IMR-90 (cell line): ENCODE measurements at regions not wholly inside any gene's neighbourhood (a gene's known extent, or its start where the extent isn't known, plus 50 kb on each side); places are given as distances from the start of the nearest gene placed in this dataset.

Experiments used
- ATAC-seq: fragments of 200-7000 bp; cut with Tn5 transposase; 2 replicates; pipeline ENCODE4 v1.9.1; 2020; ENCODE audit warnings: low read depth, mild to moderate bottlenecking, moderate library complexity
- BruUV-seq: library from RNA; stranded (reverse); fragments of 400-500 nt; replicated peaks from 2 replicates; lab custom pipeline; 2021; lab: Mats Ljungman, UMichigan
- CTCF ChIA-PET: fragments of 300-600 bp; formaldehyde crosslinking; extraction: SDS; loops from one replicate; lab custom pipeline; 2021; ENCODE audit warnings: antibody characterized with exemption; lab: Yijun Ruan, JAX
- POLR2A ChIA-PET: fragments of 300-600 bp; sonication (Branson Sonifier 250); formaldehyde crosslinking; loops from one replicate; lab custom pipeline; 2022; ENCODE audit warnings: antibody characterized with exemption; ENCODE audit not compliant: unreplicated experiment; lab: Charles Lee
- DNase-seq: peaks from one replicate; pipeline ENCODE4 v3.0.0; 2013
- H2AFZ ChIP-seq: replicated peaks from 2 replicates; pipeline ENCODE3; 2013; ENCODE audit warnings: low read length, mild to moderate bottlenecking; ENCODE audit not compliant: poor library complexity
- H2AK5ac ChIP-seq: 2 replicates; pipeline ENCODE4 v1.6.1; 2013; ENCODE audit warnings: low read depth, low read length, inconsistent platforms
- H2AK9ac ChIP-seq: replicated peaks from 2 replicates; pipeline ENCODE3; 2013; ENCODE audit warnings: mild to moderate bottlenecking, low read depth, low read length, moderate library complexity; ENCODE audit not compliant: poor library complexity
- H2BK120ac ChIP-seq: 2 replicates; pipeline ENCODE4 v1.6.1; 2013; ENCODE audit warnings: low read depth, low read length, inconsistent platforms
- H2BK15ac ChIP-seq: 3 replicates; pipeline ENCODE4 v1.6.1; 2013; ENCODE audit warnings: low read depth, low read length, inconsistent platforms
- H2BK20ac ChIP-seq: 2 replicates; pipeline ENCODE4 v1.6.1; 2013; ENCODE audit warnings: low read depth, mild to moderate bottlenecking, inconsistent platforms, low read length, moderate library complexity
- H2BK5ac ChIP-seq: 2 replicates; pipeline ENCODE4 v1.6.1; 2013; ENCODE audit warnings: mild to moderate bottlenecking, low read depth, low read length, inconsistent platforms; ENCODE audit not compliant: poor library complexity, severe bottlenecking
- H3K14ac ChIP-seq: replicated peaks from 2 replicates; pipeline ENCODE4 v1.6.1; 2013; ENCODE audit warnings: low read depth, low read length, inconsistent platforms
- H3K18ac ChIP-seq: 2 replicates; pipeline ENCODE4 v1.6.1; 2013; ENCODE audit warnings: low read depth, low read length, control low read depth
- H3K23ac ChIP-seq: 2 replicates; pipeline ENCODE4 v1.6.1; 2013; ENCODE audit warnings: low read depth, low read length, inconsistent platforms
- H3K27ac ChIP-seq: 2 replicates; pipeline ENCODE4 v1.5.1; 2013; ENCODE audit warnings: mild to moderate bottlenecking, control low read depth, low read length; ENCODE audit not compliant: insufficient read depth
- H3K27me3 ChIP-seq: 2 replicates; pipeline ENCODE4 v1.6.1; 2013; ENCODE audit warnings: low read length; ENCODE audit not compliant: control insufficient read depth, insufficient read depth
- H3K36me3 ChIP-seq: 2 replicates; pipeline ENCODE4 v1.6.1; 2013; ENCODE audit warnings: low read length, mixed read lengths; ENCODE audit not compliant: control insufficient read depth, insufficient read depth
- H3K4ac ChIP-seq: 2 replicates; pipeline ENCODE4 v1.6.1; 2013; ENCODE audit warnings: low read depth, low read length, inconsistent platforms
- H3K4me1 ChIP-seq: 2 replicates; pipeline ENCODE4 v1.6.1; 2013; ENCODE audit warnings: low read length, mixed read lengths; ENCODE audit not compliant: control insufficient read depth, insufficient read depth
- H3K4me2 ChIP-seq: 2 replicates; pipeline ENCODE4 v1.6.1; 2013; ENCODE audit warnings: low read depth, mild to moderate bottlenecking, control low read depth, low read length, moderate library complexity
- H3K4me3 ChIP-seq: 2 replicates; pipeline ENCODE4 v1.5.1; 2013; ENCODE audit warnings: low read depth, mild to moderate bottlenecking, control low read depth, low read length, moderate library complexity; ENCODE audit not compliant: insufficient read depth
- H3K56ac ChIP-seq: 2 replicates; pipeline ENCODE4 v1.6.1; 2013; ENCODE audit warnings: low read length, inconsistent platforms; ENCODE audit not compliant: insufficient read depth; ENCODE audit errors: extremely low read depth
- H3K79me1 ChIP-seq, 2 experiments: 2 replicates each; pipeline ENCODE4 v1.6.1; 2013; ENCODE audit warnings: low read length in 2 of 2, inconsistent platforms in 1 of 2, low read depth in 1 of 2
- H3K9ac ChIP-seq: 2 replicates; pipeline ENCODE4 v1.6.1; 2013; ENCODE audit warnings: low read depth, low read length, control low read depth
- H3K9me1 ChIP-seq: 2 replicates; pipeline ENCODE4 v1.6.1; 2013; ENCODE audit warnings: low read length, inconsistent platforms; ENCODE audit not compliant: insufficient read depth
- H3K9me3 ChIP-seq: 2 replicates; pipeline ENCODE4 v1.6.1; 2013; ENCODE audit warnings: low read length; ENCODE audit not compliant: control insufficient read depth, insufficient read depth
- H4K20me1 ChIP-seq: 2 replicates; pipeline ENCODE4 v1.6.1; 2013; ENCODE audit warnings: low read length, inconsistent platforms; ENCODE audit not compliant: insufficient read depth
- H4K5ac ChIP-seq: 2 replicates; pipeline ENCODE4 v1.6.1; 2013; ENCODE audit warnings: mild to moderate bottlenecking, low read depth, low read length, control low read depth
- H4K8ac ChIP-seq, 2 experiments: 2 replicates each; pipeline ENCODE4 v1.6.1; 2013; ENCODE audit warnings: low read depth in 2 of 2, low read length in 2 of 2, control low read depth in 1 of 2, inconsistent platforms in 1 of 2
- H4K91ac ChIP-seq: 2 replicates; pipeline ENCODE4 v1.6.1; 2013; ENCODE audit warnings: low read depth, low read length, inconsistent platforms; ENCODE audit not compliant: insufficient read depth
- BHLHE40 ChIP-seq: fragments of 150-350 bp; IDR thresholded peaks from 2 replicates; pipeline ENCODE4 v1.6.1; 2016; ENCODE audit warnings: mild to moderate bottlenecking, low read depth, low read length
- CEBPB ChIP-seq: IDR thresholded peaks from 2 replicates; pipeline ENCODE4 v1.6.1; 2012; ENCODE audit warnings: low read depth, low read length, improper control_type of control experiment
- CHD1 ChIP-seq: IDR thresholded peaks from 2 replicates; pipeline ENCODE4 v1.6.1; 2012; ENCODE audit warnings: low read depth, low read length, improper control_type of control experiment
- FOS ChIP-seq: fragments of 150-350 bp; IDR thresholded peaks from 2 replicates; pipeline ENCODE4 v1.6.1; 2016; ENCODE audit warnings: low read depth, low read length
- MAFK ChIP-seq: IDR thresholded peaks from 2 replicates; pipeline ENCODE4 v1.6.1; 2012; ENCODE audit warnings: low read depth, low read length, improper control_type of control experiment
- MAZ ChIP-seq: IDR thresholded peaks from 2 replicates; pipeline ENCODE4 v1.6.1; 2012; ENCODE audit warnings: low read depth, mild to moderate bottlenecking, low read length, improper control_type of control experiment, moderate library complexity, borderline replicate concordance
- MXI1 ChIP-seq: IDR thresholded peaks from 2 replicates; pipeline ENCODE4 v1.6.1; 2012; ENCODE audit warnings: low read depth, mild to moderate bottlenecking, low read length, moderate library complexity, borderline replicate concordance
- NFE2L2 ChIP-seq: fragments of 150-350 bp; IDR thresholded peaks from 2 replicates; pipeline ENCODE4 v1.6.1; 2016; ENCODE audit warnings: low read depth, mild to moderate bottlenecking, low read length
- POLR2A ChIP-seq: IDR thresholded peaks from 2 replicates; pipeline ENCODE4 v1.6.1; 2012; ENCODE audit warnings: mild to moderate bottlenecking, low read depth, low read length
- RAD21 ChIP-seq: IDR thresholded peaks from 2 replicates; pipeline ENCODE4 v1.6.1; 2012; ENCODE audit warnings: low read length, improper control_type of control experiment
- RCOR1 ChIP-seq: IDR thresholded peaks from 2 replicates; pipeline ENCODE4 v1.6.1; 2012; ENCODE audit warnings: mild to moderate bottlenecking, low read length, improper control_type of control experiment; ENCODE audit not compliant: insufficient replicate concordance
- RFX5 ChIP-seq: IDR thresholded peaks from 2 replicates; pipeline ENCODE4 v1.8.0; 2012; ENCODE audit warnings: low read depth, mild to moderate bottlenecking, low read length, moderate library complexity
- SMC3 ChIP-seq: fragments of 150-350 bp; IDR thresholded peaks from 2 replicates; pipeline ENCODE4 v1.6.1; 2016; ENCODE audit warnings: low read depth, mild to moderate bottlenecking, antibody characterized with exemption, low read length, moderate library complexity
- WGBS, 2 experiments: methylation state at CpG; one replicate each; pipeline versions ENCODE4 v1.1.5 to v1.1.7; 2013; ENCODE audit warnings: missing lambda C conversion rate in 2 of 2; ENCODE audit not compliant: insufficient read length in 1 of 2; ENCODE audit errors: extremely low coverage in 2 of 2; 5-methylcytosine and 5-hydroxymethylcytosine counted together
- dilution Hi-C: fragments of 300-500 bp; cut with HindIII; formaldehyde crosslinking; loops from one replicate; pipeline ENCODE4 v1.14.3; 2018; ENCODE audit warnings: low sequenced_read_pairs; ENCODE audit not compliant: unreplicated experiment
- in situ Hi-C: fragments of 300-500 bp; cut with MboI; formaldehyde crosslinking; loops from 3 replicates; pipeline ENCODE4 v1.14.3; 2019; ENCODE audit warnings: low sequenced_read_pairs, inconsistent platforms, mixed read lengths
- intact Hi-C: fragments of 100-400 bp; cut with micrococcal nuclease; formaldehyde crosslinking; loops from 2 replicates; pipeline ENCODE4 v1.10.0; 2022
- TF ChIP-seq, protein P1 (sequence below): fragments of 150-350 bp; IDR thresholded peaks from 2 replicates; pipeline ENCODE4 v1.6.1; 2017; ENCODE audit warnings: mild to moderate bottlenecking, antibody characterized with exemption, low read length, low read depth
- TF ChIP-seq, protein P2 (sequence below): fragments of 150-350 bp; IDR thresholded peaks from 2 replicates; pipeline ENCODE4 v1.6.1; 2016; ENCODE audit warnings: low read depth, mild to moderate bottlenecking, low read length, moderate library complexity, borderline replicate concordance

DNA sequence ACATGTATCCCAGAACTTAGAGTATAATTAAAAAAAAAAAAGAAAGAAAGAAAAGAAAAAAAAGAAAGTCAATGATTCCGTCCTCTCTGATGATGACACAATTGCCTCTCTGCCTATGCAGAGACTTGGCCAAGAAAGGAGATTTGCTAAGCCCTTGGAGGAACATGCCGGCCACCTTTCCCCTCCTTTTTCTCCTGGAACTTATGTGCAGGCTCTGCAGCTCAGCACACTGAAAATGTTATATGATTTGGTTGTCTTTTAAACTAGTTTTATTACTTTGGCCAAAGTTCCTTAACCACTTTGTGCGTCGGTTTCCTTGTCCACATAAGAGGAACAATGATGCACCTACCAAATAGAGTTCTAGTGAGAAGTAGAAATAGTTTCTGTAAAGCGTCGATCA, 111.4 kb upstream of the ZNF644 start:
- in situ Hi-C loops (no loop called here), dilution Hi-C loops (no loop called here), intact Hi-C loops (no loop called here)
- no peaks in the 10 kb centered on the region for H3K9me3 ChIP-seq
- ChIA-PET CTCF (no interaction called here), POLR2A (no interaction called here)
- H4K5ac ChIP-seq, result no peak overlapping the region
- H3K56ac ChIP-seq, result no peak overlapping the region
- H2BK5ac ChIP-seq, result no peak overlapping the region
- TF ChIP-seq BHLHE40 (no peak), MXI1 (no peak), POLR2A (no peak), MAZ (no peak), SMC3 (no peak), FOS (no peak), NFE2L2 (no peak), RFX5 (no peak), RAD21 (no peak), CEBPB (no peak), CHD1 (no peak), RCOR1 (no peak), MAFK (no peak)
- TF ChIP-seq, protein P1, sequence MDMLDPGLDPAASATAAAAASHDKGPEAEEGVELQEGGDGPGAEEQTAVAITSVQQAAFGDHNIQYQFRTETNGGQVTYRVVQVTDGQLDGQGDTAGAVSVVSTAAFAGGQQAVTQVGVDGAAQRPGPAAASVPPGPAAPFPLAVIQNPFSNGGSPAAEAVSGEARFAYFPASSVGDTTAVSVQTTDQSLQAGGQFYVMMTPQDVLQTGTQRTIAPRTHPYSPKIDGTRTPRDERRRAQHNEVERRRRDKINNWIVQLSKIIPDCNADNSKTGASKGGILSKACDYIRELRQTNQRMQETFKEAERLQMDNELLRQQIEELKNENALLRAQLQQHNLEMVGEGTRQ, result no peak
- TF ChIP-seq, protein P2, sequence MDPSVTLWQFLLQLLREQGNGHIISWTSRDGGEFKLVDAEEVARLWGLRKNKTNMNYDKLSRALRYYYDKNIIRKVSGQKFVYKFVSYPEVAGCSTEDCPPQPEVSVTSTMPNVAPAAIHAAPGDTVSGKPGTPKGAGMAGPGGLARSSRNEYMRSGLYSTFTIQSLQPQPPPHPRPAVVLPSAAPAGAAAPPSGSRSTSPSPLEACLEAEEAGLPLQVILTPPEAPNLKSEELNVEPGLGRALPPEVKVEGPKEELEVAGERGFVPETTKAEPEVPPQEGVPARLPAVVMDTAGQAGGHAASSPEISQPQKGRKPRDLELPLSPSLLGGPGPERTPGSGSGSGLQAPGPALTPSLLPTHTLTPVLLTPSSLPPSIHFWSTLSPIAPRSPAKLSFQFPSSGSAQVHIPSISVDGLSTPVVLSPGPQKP, result no peak
- DNase-seq, result no peak
- no peak overlapping the region for H3K4me3 ChIP-seq
- H3K27ac ChIP-seq, result no peak overlapping the region
- no peak overlapping the region for H2BK120ac ChIP-seq
- no peak overlapping the region for H2AK5ac ChIP-seq
- no peak overlapping the region for H3K4me2 ChIP-seq
- H2AK9ac ChIP-seq, result no peak overlapping the region
- H3K9ac ChIP-seq, result no peak overlapping the region
- H3K18ac ChIP-seq, result no peak overlapping the region
- no peak overlapping the region for H2BK15ac ChIP-seq
- H3K9me1 ChIP-seq, result no peaks in the 10 kb centered on the region
- H3K23ac ChIP-seq, result no peak overlapping the region
- H4K91ac ChIP-seq, result no peak overlapping the region
- no peak overlapping the region for H2BK20ac ChIP-seq
- H2AFZ ChIP-seq, result no peak overlapping the region
- BruUV-seq, result no TSS peak
- H3K4me1 ChIP-seq, result no peaks in the 10 kb centered on the region
- no peaks in the 10 kb centered on the region for H4K20me1 ChIP-seq
- no peaks in the 10 kb centered on the region for H3K79me1 ChIP-seq
- WGBS, 2 experiments, result no CpG with 5 or more reads among the region's 6 CpGs
- no peak overlapping the region for H3K4ac ChIP-seq
- no peak overlapping the region for H3K14ac ChIP-seq
- ATAC-seq, result no peak
- no peak overlapping the region for H4K8ac ChIP-seq
- no peaks in the 10 kb centered on the region for H3K27me3 ChIP-seq
- H3K36me3 ChIP-seq, result no peaks in the 10 kb centered on the region
